ENCODE measurements at regions not wholly inside any gene's neighbourhood (a gene's known extent, or its start where the extent isn't known, plus 50 kb on each side); places are given as distances from the start of the nearest gene placed in this dataset.

- TF ChIP-seq SP1 (IDR thresholded peaks at IDR 0.05) (no peak), CTCF (IDR thresholded peaks at IDR 0.05; ENCODE audit: low read depth, low read length, missing input control) (no peak), FOXA1 (IDR thresholded peaks at IDR 0.05) (no peak), EGR1 (IDR thresholded peaks at IDR 0.05; ENCODE audit: low read depth in 2 of 2) (no peak), MAX (IDR thresholded peaks at IDR 0.05) (no peak), RAD21 (IDR thresholded peaks at IDR 0.05) (no peak), YY1 (IDR thresholded peaks at IDR 0.05) (no peak), RXRA (IDR thresholded peaks at IDR 0.05) (no peak)
- TF ChIP-seq, protein P1, sequence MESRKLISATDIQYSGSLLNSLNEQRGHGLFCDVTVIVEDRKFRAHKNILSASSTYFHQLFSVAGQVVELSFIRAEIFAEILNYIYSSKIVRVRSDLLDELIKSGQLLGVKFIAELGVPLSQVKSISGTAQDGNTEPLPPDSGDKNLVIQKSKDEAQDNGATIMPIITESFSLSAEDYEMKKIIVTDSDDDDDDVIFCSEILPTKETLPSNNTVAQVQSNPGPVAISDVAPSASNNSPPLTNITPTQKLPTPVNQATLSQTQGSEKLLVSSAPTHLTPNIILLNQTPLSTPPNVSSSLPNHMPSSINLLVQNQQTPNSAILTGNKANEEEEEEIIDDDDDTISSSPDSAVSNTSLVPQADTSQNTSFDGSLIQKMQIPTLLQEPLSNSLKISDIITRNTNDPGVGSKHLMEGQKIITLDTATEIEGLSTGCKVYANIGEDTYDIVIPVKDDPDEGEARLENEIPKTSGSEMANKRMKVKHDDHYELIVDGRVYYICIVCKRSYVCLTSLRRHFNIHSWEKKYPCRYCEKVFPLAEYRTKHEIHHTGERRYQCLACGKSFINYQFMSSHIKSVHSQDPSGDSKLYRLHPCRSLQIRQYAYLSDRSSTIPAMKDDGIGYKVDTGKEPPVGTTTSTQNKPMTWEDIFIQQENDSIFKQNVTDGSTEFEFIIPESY (IDR thresholded peaks at IDR 0.05) = no peak
- TF ChIP-seq, protein P2, sequence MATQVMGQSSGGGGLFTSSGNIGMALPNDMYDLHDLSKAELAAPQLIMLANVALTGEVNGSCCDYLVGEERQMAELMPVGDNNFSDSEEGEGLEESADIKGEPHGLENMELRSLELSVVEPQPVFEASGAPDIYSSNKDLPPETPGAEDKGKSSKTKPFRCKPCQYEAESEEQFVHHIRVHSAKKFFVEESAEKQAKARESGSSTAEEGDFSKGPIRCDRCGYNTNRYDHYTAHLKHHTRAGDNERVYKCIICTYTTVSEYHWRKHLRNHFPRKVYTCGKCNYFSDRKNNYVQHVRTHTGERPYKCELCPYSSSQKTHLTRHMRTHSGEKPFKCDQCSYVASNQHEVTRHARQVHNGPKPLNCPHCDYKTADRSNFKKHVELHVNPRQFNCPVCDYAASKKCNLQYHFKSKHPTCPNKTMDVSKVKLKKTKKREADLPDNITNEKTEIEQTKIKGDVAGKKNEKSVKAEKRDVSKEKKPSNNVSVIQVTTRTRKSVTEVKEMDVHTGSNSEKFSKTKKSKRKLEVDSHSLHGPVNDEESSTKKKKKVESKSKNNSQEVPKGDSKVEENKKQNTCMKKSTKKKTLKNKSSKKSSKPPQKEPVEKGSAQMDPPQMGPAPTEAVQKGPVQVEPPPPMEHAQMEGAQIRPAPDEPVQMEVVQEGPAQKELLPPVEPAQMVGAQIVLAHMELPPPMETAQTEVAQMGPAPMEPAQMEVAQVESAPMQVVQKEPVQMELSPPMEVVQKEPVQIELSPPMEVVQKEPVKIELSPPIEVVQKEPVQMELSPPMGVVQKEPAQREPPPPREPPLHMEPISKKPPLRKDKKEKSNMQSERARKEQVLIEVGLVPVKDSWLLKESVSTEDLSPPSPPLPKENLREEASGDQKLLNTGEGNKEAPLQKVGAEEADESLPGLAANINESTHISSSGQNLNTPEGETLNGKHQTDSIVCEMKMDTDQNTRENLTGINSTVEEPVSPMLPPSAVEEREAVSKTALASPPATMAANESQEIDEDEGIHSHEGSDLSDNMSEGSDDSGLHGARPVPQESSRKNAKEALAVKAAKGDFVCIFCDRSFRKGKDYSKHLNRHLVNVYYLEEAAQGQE (IDR thresholded peaks at IDR 0.05) = no peak
These were observed 408.9 kb upstream of the FBXO33 start for GRCh38 chr14:39841088-39841487.
